H9 (cell line): ENCODE measurements at regions not wholly inside any gene's neighbourhood (a gene's known extent, or its start where the extent isn't known, plus 50 kb on each side); places are given as distances from the start of the nearest gene placed in this dataset.

Experiments used
- DNase-seq: peaks from one replicate; pipeline ENCODE4 v3.0.0-alpha.2; 2017
- H2AFZ ChIP-seq: one replicate; pipeline ENCODE4 v1.6.1; 2013; ENCODE audit warnings: mild to moderate bottlenecking, low read length, control low read depth, moderate library complexity
- H2AK5ac ChIP-seq: 2 replicates; pipeline ENCODE4 v1.6.1; 2013; ENCODE audit warnings: low read length, control low read depth, mixed read lengths; ENCODE audit not compliant: insufficient read length
- H2BK120ac ChIP-seq: one replicate; pipeline ENCODE4 v1.6.1; 2013; ENCODE audit warnings: low read depth, mild to moderate bottlenecking, low read length, control low read depth, inconsistent platforms; ENCODE audit not compliant: poor library complexity, severe bottlenecking
- H2BK12ac ChIP-seq: 2 replicates; pipeline ENCODE4 v1.6.1; 2013; ENCODE audit warnings: low read length, control low read depth, mixed read lengths, low read depth; ENCODE audit not compliant: insufficient read length
- H2BK15ac ChIP-seq: 2 replicates; pipeline ENCODE4 v1.6.1; 2013; ENCODE audit warnings: low read depth, low read length, control low read depth
- H2BK20ac ChIP-seq: one replicate; pipeline ENCODE4 v1.6.1; 2013; ENCODE audit warnings: low read depth, mild to moderate bottlenecking, low read length, control low read depth, inconsistent platforms; ENCODE audit not compliant: poor library complexity, severe bottlenecking
- H2BK5ac ChIP-seq: 2 replicates; pipeline ENCODE4 v1.6.1; 2013; ENCODE audit warnings: low read length, control low read depth, mixed read lengths; ENCODE audit not compliant: insufficient read length
- H3K14ac ChIP-seq: 2 replicates; pipeline ENCODE4 v1.6.1; 2013; ENCODE audit warnings: low read length, control low read depth; ENCODE audit not compliant: insufficient read depth
- H3K18ac ChIP-seq: 2 replicates; pipeline ENCODE4 v1.6.1; 2013; ENCODE audit warnings: low read depth, mild to moderate bottlenecking, mixed read lengths, low read length, control low read depth; ENCODE audit not compliant: insufficient read length
- H3K23ac ChIP-seq: 2 replicates; pipeline ENCODE4 v1.6.1; 2013; ENCODE audit warnings: low read length, control low read depth, mixed read lengths, low read depth; ENCODE audit not compliant: insufficient read length
- H3K23me2 ChIP-seq: 2 replicates; pipeline ENCODE4 v1.6.1; 2013; ENCODE audit warnings: low read depth, mild to moderate bottlenecking, mixed read lengths, low read length, control low read depth; ENCODE audit not compliant: insufficient read length, poor library complexity, severe bottlenecking
- H3K27ac ChIP-seq: 2 replicates; pipeline ENCODE4 v1.5.1; 2013; ENCODE audit warnings: low read length, control low read depth, mixed read lengths, low read depth; ENCODE audit not compliant: insufficient read length
- H3K27me3 ChIP-seq: 2 replicates; pipeline ENCODE4 v1.6.1; 2013; ENCODE audit warnings: low read length, control low read depth, inconsistent platforms; ENCODE audit not compliant: insufficient read depth
- H3K4ac ChIP-seq: 2 replicates; pipeline ENCODE4 v1.6.1; 2013; ENCODE audit warnings: low read depth, mild to moderate bottlenecking, control low read depth, inconsistent platforms, low read length, moderate library complexity
- H3K4me1 ChIP-seq: 2 replicates; pipeline ENCODE4 v1.6.1; 2013; ENCODE audit warnings: low read length, control low read depth, inconsistent platforms; ENCODE audit not compliant: insufficient read depth
- H3K4me2 ChIP-seq: 2 replicates; pipeline ENCODE4 v1.6.1; 2013; ENCODE audit warnings: low read length, control low read depth, mixed read lengths; ENCODE audit not compliant: insufficient read length, insufficient read depth
- H3K56ac ChIP-seq: 2 replicates; pipeline ENCODE4 v1.6.1; 2013; ENCODE audit warnings: low read depth, mild to moderate bottlenecking, mixed read lengths, low read length, control low read depth; ENCODE audit not compliant: insufficient read length
- H3K79me1 ChIP-seq: 2 replicates; pipeline ENCODE4 v1.6.1; 2013; ENCODE audit warnings: low read depth, mild to moderate bottlenecking, moderate library complexity, low read length, control low read depth, inconsistent platforms; ENCODE audit not compliant: insufficient read depth, poor library complexity, severe bottlenecking
- H3K79me2 ChIP-seq: 2 replicates; pipeline ENCODE4 v1.6.1; 2013; ENCODE audit warnings: low read length, control low read depth, inconsistent platforms; ENCODE audit not compliant: insufficient read depth
- H3K9ac ChIP-seq: 2 replicates; pipeline ENCODE4 v1.6.1; 2013; ENCODE audit warnings: low read length, control low read depth, mixed read lengths; ENCODE audit not compliant: insufficient read length; ENCODE audit errors: extremely low read depth
- H3K9me3 ChIP-seq: one replicate; pipeline ENCODE4 v1.6.1; 2013; ENCODE audit warnings: low read depth, low read length, inconsistent platforms; ENCODE audit not compliant: control insufficient read depth
- H3T11ph ChIP-seq: one replicate; pipeline ENCODE4 v1.6.1; 2013; ENCODE audit warnings: mild to moderate bottlenecking, low read length, control low read depth, inconsistent platforms
- H4K20me1 ChIP-seq: one replicate; pipeline ENCODE4 v1.6.1; 2013; ENCODE audit not compliant: control insufficient read depth, insufficient read length, insufficient read depth
- H4K5ac ChIP-seq: 2 replicates; pipeline ENCODE4 v1.6.1; 2013; ENCODE audit warnings: low read depth, mild to moderate bottlenecking, mixed read lengths, low read length, control low read depth; ENCODE audit not compliant: insufficient read length
- H4K8ac ChIP-seq: replicated peaks from 2 replicates; pipeline ENCODE4 v1.6.1; 2013; ENCODE audit warnings: low read length, control low read depth, mixed read lengths, low read depth; ENCODE audit not compliant: insufficient read length
- H4K91ac ChIP-seq: 2 replicates; pipeline ENCODE4 v1.6.1; 2013; ENCODE audit warnings: low read depth, mild to moderate bottlenecking, moderate library complexity, mixed read lengths, low read length, control low read depth; ENCODE audit not compliant: insufficient read length
- H3K27ac Mint-ChIP-seq, 3 experiments: 2 replicates in 2 of 3; 3 replicates in 1 of 3; pipeline ENCODE4 v1.8.0; 2020 to 2021; ENCODE audit warnings: mixed read lengths in 3 of 3, mild to moderate bottlenecking in 1 of 3, moderate library complexity in 1 of 3
- H3K27me3 Mint-ChIP-seq: 2 replicates; pipeline ENCODE4 v1.8.0; 2021; ENCODE audit warnings: low read depth, mild to moderate bottlenecking, moderate library complexity, mixed read lengths
- H3K36me3 Mint-ChIP-seq, 3 experiments: 2 replicates in 2 of 3; 3 replicates in 1 of 3; pipeline ENCODE4 v1.8.0; 2020 to 2021; ENCODE audit warnings: low read depth in 3 of 3, mixed read lengths in 3 of 3; ENCODE audit not compliant: insufficient read depth in 1 of 3
- H3K4me1 Mint-ChIP-seq, 2 experiments: 2 replicates each; pipeline ENCODE4 v1.8.0; 2020; ENCODE audit warnings: mixed read lengths in 2 of 2
- H3K4me3 Mint-ChIP-seq, 2 experiments: 2 replicates in 1 of 2; 3 replicates in 1 of 2; pipeline ENCODE4 v1.8.0; 2020 to 2021; ENCODE audit warnings: mild to moderate bottlenecking in 2 of 2, mixed read lengths in 2 of 2, moderate library complexity in 1 of 2
- H3K9me3 Mint-ChIP-seq, 2 experiments: 2 replicates in 1 of 2; 3 replicates in 1 of 2; pipeline ENCODE4 v1.8.0; 2020; ENCODE audit warnings: mild to moderate bottlenecking in 2 of 2, mixed read lengths in 2 of 2, moderate library complexity in 1 of 2
- WGBS: extraction: QIAGEN DNeasy Blood & Tissue Kit; methylation state at CpG from one replicate; pipeline ENCODE4 v1.1.7; 2013; ENCODE audit warnings: missing lambda C conversion rate, low lambda C conversion rate, mixed read lengths; ENCODE audit not compliant: insufficient read length; ENCODE audit errors: extremely low coverage; 5-methylcytosine and 5-hydroxymethylcytosine counted together
- TF ChIP-seq, protein P1 (sequence below): fragments of 200-600 bp; sonication (generic); conservative IDR thresholded peaks from 3 replicates; pipeline ENCODE4 v1.8.0; 2021; ENCODE audit warnings: antibody characterized with exemption, mild to moderate bottlenecking

GRCh38 chr9:93812410-93812668, 142.8 kb downstream of the BARX1 start:
- H3K36me3 Mint-ChIP-seq = no peaks in the 10 kb centered on the region
- Histone ChIP-seq H3K79me1 (no peaks in the 10 kb centered on the region), H3K14ac (no peak overlapping the region), H3K9me3 (no peaks in the 10 kb centered on the region), H3K27me3 (no peaks in the 10 kb centered on the region), H3K4me2 (no peak overlapping the region), H3T11ph (no peak overlapping the region), H2BK20ac (no peak overlapping the region), H3K79me2 (no peaks in the 10 kb centered on the region), H3K56ac (no peak overlapping the region), H2AFZ (no peak overlapping the region), H4K20me1 (no peaks in the 10 kb centered on the region), H4K91ac (no peak overlapping the region), H4K8ac (no peak overlapping the region), H3K23ac (no peak overlapping the region), H3K27ac (no peak overlapping the region), H2BK5ac (no peak overlapping the region), H2AK5ac (no peak overlapping the region), H3K9ac (no peak overlapping the region), H3K23me2 (no peaks in the 10 kb centered on the region), H3K18ac (no peak overlapping the region), H3K4me1 (no peaks in the 10 kb centered on the region; the same call in 1 of the 2 replicates), H2BK15ac (no peak overlapping the region), H4K5ac (no peak overlapping the region), H2BK120ac (no peak overlapping the region), H3K4ac (no peak overlapping the region), H2BK12ac (no peak overlapping the region)
- peaks cover 28 to 45% of the 10 kb centered on the region in 2 experiments for H3K4me1 Mint-ChIP-seq
- no peak overlapping the region for H3K27ac Mint-ChIP-seq
- TF ChIP-seq, protein P1, sequence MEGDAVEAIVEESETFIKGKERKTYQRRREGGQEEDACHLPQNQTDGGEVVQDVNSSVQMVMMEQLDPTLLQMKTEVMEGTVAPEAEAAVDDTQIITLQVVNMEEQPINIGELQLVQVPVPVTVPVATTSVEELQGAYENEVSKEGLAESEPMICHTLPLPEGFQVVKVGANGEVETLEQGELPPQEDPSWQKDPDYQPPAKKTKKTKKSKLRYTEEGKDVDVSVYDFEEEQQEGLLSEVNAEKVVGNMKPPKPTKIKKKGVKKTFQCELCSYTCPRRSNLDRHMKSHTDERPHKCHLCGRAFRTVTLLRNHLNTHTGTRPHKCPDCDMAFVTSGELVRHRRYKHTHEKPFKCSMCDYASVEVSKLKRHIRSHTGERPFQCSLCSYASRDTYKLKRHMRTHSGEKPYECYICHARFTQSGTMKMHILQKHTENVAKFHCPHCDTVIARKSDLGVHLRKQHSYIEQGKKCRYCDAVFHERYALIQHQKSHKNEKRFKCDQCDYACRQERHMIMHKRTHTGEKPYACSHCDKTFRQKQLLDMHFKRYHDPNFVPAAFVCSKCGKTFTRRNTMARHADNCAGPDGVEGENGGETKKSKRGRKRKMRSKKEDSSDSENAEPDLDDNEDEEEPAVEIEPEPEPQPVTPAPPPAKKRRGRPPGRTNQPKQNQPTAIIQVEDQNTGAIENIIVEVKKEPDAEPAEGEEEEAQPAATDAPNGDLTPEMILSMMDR = no peak
- H3K27me3 Mint-ChIP-seq = peaks cover 22% of the 10 kb centered on the region
- no peaks in the 10 kb centered on the region; a peak in 1 of 5 replicates for H3K9me3 Mint-ChIP-seq
- no peak overlapping the region for H3K4me3 Mint-ChIP-seq
- no peak for DNase-seq
- WGBS = no CpG with 5 or more reads among the region's 1 CpG
